ENCODE measurements at regions not wholly inside any gene's neighbourhood (a gene's known extent, or its start where the extent isn't known, plus 50 kb on each side); places are given as distances from the start of the nearest gene placed in this dataset.

DNA sequence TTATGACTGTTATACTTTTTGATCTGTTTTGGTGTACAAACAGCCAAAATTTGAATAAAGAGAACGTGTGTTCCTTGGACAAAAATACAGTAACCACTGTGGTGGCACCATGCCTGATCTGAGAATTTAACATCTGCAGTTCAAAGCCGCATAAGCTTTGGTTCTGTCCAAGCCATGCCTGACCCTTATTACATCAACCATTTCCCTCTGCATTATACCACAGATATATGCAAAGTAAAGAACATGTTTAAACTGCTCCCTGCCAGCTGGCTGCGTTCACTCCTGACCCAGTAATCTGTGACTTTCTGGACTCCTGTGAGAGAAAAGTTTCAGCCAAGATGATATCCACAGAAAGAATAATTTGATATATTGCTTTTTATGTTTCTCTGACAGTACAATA lies 890.5 kb upstream of the ANO3 start:
- TF ChIP-seq POLR2A (IDR thresholded peaks at IDR 0.05; ENCODE audit: low read length) (no peak), SREBF2 (IDR thresholded peaks at IDR 0.05) (no peak), TFCP2L1 (CRISPR knock-in tag; IDR thresholded peaks at IDR 0.05) (no peak), MAFK (IDR thresholded peaks at IDR 0.05; ENCODE audit: partially characterized antibody) (no peak), CEBPB (IDR thresholded peaks at IDR 0.05) (no peak)
- TF ChIP-seq, protein P1, sequence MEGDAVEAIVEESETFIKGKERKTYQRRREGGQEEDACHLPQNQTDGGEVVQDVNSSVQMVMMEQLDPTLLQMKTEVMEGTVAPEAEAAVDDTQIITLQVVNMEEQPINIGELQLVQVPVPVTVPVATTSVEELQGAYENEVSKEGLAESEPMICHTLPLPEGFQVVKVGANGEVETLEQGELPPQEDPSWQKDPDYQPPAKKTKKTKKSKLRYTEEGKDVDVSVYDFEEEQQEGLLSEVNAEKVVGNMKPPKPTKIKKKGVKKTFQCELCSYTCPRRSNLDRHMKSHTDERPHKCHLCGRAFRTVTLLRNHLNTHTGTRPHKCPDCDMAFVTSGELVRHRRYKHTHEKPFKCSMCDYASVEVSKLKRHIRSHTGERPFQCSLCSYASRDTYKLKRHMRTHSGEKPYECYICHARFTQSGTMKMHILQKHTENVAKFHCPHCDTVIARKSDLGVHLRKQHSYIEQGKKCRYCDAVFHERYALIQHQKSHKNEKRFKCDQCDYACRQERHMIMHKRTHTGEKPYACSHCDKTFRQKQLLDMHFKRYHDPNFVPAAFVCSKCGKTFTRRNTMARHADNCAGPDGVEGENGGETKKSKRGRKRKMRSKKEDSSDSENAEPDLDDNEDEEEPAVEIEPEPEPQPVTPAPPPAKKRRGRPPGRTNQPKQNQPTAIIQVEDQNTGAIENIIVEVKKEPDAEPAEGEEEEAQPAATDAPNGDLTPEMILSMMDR (IDR thresholded peaks at IDR 0.05) = no peak
- TF ChIP-seq, protein P2, sequence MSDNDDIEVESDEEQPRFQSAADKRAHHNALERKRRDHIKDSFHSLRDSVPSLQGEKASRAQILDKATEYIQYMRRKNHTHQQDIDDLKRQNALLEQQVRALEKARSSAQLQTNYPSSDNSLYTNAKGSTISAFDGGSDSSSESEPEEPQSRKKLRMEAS (IDR thresholded peaks at IDR 0.05) = no peak

Data from A549 (cell line).